ENCODE measurements at regions not wholly inside any gene's neighbourhood (a gene's known extent, or its start where the extent isn't known, plus 50 kb on each side); places are given as distances from the start of the nearest gene placed in this dataset.
"Not testable (repeated sequence)": the region's sequence is repeated elsewhere in the genome, so short reads cannot be mapped to it uniquely, and the experiment has no call there.

- DNase-seq = no peak
These were observed 396.6 kb upstream of the KLF6 start for GRCh38 chr10:4181621-4182049.

DNA sequence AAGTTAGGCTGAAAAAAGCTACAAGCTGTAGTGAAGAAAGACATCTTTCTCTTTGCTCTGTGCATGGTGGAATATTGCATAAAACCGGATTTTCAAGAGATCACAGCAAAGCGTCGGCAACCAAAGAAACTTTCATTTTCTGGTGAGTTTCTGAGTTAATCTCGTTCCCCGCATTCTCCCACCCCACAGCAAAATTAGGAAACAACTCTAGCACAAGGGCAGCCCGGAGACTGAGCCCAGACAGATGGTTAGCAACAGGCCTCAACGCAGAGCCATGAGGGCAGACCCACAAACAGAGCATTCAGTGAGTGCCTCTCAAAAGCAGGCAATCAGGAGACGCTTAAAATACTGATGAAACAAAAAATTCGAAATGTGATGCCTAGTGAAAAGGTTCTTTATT lies 396.1 kb upstream of the KLF6 start:
- DNase-seq = no peak

- no peak for DNase-seq
These were observed 392.8 kb upstream of the KLF6 start for GRCh38 chr10:4177791-4178190.

GRCh38 chr10:4176500-4177281 lies 391.7 kb upstream of the KLF6 start:
- DNase-seq = no peak

GRCh38 chr10:4174197-4174596 lies 389.2 kb upstream of the KLF6 start:
- DNase-seq = no peak

DNA sequence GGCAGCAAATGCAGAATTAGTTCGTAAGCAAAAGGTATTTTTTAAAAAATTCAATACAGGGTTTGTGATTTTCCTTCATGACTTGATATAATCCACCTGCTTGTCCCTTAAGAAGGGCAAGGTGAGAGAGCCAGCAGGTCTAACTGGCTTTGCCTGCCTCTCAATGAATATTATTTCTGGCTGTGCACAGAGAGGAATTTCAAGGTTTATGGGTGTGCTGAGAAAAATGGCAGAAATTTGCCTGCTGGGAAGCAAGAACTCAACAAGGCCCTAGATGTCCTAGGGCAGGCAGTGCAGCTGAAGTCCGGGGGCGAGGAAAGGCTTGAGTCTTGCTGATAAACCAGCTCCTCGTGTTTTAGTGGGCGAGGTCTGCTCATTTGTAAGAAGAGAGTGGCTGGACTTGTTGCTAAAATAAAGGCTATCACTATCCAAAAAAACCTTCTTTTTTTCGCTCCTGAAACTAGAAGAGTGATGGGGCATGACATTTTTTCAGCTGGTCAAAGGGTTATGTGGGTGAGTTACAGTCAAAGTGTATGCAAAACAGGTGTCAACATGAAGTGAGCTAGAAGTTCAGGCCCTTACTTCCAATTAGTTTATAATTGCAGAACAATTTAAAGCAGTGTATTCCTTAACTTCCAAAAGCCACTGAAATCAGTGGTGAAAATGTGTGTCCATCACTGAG lies 385.8 kb upstream of the KLF6 start:
- no peak for DNase-seq

- DNase-seq = no peak
These were observed 385.2 kb upstream of the KLF6 start for GRCh38 chr10:4170181-4170580.

- no peak for DNase-seq
These were observed 384.4 kb upstream of the KLF6 start for GRCh38 chr10:4169448-4169847.

- DNase-seq = no peak
These were observed 382.2 kb upstream of the KLF6 start for GRCh38 chr10:4167216-4167615.

DNA sequence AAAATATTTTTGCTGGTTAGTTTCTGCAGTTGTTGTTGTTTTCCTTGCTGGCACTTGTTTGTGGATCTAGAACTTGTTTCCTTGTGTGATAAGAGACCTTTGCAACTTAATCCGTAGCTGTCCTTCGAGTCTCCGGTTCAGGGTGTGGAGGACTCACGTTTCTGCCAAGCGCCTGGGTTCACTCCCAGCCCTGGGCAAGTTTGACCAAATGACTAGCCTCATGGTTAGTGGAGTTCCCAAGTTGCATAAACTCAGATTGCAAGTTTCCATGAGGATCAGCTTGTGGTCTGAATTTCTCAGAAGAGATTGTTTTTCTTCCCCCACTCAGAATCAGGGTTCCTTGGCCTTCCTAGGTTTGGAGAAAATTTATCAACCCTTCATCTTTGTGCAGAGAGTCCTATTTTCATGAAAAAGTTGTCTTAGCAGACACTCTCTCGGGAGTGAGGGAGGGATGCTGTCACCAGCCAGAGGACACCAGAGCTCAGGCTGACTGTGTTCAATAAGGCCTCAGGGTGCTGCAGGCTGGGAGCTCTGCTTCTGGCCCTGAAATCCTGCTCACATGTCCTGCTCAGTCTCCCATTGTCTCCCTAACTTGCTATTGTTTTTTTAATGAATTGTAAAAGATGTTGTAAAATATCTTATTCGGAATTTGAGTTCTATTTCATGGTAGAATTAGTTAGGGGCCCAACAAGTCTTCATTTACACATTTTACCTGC lies 377.7 kb upstream of the KLF6 start:
- DNase-seq = no peak

DNA sequence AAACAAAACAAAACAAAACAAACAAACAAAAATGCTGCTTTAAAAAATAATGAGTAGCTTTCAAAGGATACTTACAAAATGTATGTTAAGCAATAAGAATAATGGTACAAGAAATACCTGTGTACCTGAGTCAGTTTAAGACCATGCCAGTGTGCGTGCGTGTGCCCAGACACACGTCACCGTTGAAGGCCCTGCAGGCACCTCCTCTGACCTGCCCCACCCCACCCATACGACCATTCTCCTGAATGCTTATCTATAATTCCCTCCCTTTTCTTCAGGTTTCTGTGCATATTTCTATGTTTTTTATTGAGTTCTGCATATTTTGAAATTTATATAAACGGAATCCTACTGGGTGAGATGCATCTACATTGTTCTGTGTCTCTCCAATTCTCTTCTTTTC lies 374.2 kb upstream of the KLF6 start:
- DNase-seq = no peak

DNA sequence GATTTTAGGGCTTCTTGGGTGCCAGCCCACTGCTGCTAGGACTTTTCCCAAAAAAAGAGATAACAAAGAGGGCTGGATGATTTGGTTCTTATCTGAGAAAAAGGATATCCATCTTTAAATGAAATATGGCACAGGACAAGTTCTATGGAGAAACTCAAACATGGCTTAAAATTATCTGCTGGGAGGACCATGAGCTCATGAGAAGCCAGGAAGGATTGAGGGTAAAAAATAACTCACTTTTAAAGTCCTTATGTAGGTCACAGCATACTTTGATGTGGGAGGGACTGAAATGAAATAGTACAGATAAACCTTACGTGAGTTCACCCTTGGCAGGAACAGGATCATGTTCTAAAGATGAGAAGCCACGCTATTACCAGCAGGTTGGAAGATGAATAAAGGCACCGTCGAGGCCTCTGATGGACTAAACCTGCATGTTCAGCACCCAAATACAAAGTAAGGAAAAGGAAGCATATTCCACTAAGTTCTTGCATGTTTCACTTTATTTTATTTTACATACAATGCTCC lies 369.2 kb upstream of the KLF6 start:
- DNase-seq = no peak

DNA sequence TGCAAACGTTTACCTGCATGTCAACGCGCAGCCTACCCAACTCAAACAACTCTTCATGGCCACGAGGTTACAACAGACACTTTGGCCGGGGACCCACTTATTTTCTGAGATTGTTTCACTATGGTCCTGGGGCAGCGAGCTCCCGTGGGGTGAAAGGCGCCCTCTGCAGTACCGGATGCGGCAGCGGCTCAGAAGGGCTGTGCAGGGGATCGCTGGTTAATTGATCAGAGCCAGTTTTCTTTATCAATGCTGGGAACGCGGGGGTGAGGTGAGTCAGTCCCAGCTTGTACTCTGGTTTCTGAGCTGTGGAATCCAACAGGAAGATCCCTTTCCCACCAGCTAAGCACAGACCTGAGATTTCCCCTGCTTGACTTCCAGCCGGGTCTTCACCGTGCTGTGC lies 366.5 kb upstream of the KLF6 start:
- DNase-seq = no peak

GRCh38 chr10:4150676-4151075 lies 365.7 kb upstream of the KLF6 start:
- no peak for DNase-seq

DNA sequence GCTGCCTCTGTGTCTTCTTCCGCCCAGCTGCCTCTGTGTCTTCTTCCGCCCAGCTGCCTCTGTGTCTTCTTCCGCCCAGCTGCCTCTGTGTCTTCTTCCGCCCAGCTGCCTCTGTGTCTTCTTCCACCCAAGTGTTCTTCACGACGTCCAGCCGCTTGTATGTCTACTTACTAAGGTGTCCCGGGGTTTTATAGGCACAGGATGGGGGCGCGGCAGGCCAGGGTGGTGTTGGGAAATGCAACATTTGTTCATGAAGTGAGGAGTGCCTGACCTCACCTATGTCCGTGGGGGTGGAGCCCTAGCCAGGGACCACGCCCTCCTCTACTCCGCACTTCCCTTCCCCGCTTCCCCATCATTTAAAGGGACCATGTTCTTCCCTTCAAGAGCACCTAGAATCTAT lies 364.5 kb upstream of the KLF6 start:
- not testable (repeated sequence) for DNase-seq

DNA sequence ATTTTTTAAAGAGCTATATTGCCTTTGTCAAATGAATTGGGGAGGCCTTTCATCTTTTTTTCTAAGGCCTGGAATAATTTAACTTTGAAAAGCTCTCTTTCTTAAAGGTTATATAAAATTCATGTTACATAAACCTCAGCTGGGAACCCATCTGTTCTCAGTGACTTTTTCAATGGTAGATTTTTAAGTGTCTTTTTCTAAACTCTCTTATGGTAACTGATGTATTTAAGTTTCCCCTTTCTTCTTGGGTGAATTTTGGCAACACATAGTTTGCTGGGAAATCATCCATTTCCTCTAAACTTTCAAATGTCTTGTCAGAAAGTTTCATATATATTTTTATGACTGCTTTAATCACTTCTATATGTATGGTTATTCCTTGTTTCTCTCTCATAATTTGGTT lies 362.2 kb upstream of the KLF6 start:
- DNase-seq = no peak

DNA sequence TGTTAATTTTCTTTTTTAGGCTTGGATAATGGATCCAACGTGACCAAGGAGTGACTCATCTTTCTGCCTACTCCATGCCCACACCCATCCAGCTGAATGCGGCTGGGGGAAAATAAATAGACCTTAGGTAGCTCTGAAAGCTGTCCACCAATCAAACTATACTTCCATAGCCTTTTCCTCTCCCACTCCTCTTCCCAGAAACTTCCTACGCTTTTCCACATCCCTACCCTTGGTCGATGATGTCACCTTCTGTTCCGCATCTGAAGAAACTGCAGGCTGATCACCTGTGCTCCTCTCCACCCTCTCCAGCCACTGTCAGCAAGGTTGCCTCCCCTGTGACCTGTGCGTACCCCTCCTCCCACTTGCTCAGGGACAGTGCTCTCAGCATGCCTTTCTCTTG lies 359.8 kb upstream of the KLF6 start:
- DNase-seq = no peak

DNA sequence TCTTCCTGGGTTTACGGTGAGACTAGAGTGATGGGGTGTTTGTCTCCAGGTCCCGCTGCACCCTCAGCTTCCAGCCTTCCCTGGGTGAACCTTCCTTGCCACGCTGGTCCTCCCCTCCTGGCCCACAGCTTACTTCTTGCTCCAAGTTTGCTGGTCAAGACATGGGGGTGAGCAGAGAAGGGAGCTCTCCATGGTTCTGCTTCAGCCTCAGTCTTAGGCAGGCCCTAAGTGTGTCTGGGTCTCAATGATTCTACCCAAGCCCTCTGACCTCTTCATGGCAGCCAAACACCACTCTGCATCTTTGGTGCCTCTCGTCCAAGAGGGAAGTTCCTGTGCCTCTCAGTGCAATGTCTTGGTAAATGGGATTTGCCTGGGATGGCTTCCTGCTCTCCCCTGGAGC lies 356.5 kb upstream of the KLF6 start:
- no peak for DNase-seq

GRCh38 chr10:4138146-4138721 lies 353.2 kb upstream of the KLF6 start:
- DNase-seq = no peak

GRCh38 chr10:4137299-4137698 lies 352.3 kb upstream of the KLF6 start:
- no peak for DNase-seq

DNA sequence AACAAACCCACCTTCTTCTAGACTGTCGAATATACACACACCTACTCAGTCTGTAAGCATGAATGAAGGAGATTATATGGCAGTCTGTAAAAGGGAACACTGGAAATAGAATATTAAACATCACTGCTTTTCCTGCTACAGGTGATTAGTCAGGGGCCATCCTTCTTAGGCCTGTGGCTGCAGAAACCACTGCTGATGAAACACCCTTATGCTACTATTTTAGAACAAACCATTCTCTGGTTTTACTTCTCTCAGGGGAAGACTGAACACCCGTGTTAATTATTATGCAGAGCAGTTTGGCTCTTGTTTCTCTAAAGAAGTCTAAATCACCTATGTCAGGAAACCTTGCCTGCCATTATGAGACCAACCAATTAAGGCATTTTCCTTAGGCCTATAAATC lies 351.1 kb upstream of the KLF6 start:
- DNase-seq = no peak

DNA sequence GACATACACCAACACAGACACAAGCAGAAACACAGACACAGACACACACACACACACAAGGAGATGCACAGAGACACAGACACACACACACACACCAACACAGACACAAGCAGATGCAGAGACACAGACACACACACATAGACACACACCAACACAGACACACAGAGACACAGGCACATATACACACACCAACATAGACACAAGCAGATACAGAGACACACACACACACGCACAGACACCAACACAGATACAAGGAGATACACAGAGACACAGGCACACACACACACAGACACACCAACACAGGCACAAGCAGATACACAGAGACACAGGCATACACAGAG lies 347.2 kb upstream of the KLF6 start:
- DNase-seq = no peak

GRCh38 chr10:4131407-4132215 lies 346.6 kb upstream of the KLF6 start:
- DNase-seq = peak; percentile 54
